ENCODE measurements at regions not wholly inside any gene's neighbourhood (a gene's known extent, or its start where the extent isn't known, plus 50 kb on each side); places are given as distances from the start of the nearest gene placed in this dataset.

DNA sequence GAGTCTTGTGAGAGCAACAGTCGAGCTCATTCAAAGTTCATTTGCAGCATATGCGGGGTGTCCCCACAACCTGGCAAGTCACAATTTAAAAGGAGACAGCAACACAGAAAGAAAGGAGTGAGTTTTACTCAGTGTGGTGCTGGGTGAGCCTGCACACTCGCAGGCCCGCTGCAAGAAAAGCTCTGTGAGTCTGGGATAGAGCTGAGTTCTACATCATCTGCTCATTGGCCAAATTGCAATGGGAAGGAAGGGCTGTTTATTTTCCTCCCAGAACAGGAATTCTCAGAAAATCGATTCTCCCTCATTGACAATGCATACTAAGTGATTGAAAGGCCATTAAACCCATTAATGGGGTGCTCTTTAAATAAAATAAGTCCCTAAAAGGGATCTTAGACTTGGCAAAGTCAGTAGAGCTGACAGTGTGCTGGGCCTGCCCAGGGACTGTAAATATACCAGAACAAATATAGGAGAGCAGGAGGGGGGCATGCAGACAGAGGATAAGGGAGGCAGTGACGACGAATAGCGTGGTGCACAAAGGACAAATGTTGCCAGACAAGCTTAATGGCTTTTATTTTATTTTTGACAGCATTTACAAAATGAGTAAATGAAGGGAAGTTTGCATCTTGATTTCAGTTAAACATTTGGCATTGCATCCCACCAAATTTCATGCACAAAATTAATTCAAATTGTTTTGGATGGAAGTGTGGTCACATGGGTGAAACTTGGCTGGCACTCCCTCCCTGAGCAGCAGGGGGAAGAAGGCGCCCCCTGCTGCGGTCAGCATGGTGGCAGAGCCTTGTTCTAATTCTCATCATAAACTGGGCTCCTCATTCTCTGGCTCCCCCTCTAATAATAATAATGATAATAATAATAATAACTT is 215.7 kb downstream of the SNX10 start (continued):
- TF ChIP-seq FOS (IDR thresholded peaks at IDR 0.05; ENCODE audit: low read depth, low read length), result no peak

DNA sequence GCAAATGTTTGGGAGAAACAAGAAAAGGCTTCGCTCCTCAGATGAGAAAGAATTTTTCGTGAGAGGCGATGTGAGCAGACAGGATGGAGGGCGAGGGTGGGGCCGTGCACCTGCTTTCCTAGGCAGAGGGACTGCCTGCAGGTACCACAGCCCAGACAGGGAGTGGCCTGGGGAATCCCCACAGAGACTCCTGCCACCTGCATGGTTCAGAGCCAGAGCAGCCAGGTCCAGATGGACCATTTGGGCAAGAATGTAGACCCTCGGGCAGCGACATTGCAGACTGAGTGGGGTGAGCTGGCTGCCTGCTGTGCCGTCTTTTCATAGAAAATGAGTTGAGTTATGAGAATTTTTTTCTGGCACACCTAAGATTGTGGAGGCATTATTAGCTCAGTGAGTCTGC is 216.8 kb downstream of the SNX10 start:
- H3K4me2 ChIP-seq (ENCODE audit: low read depth, low read length), result no peak overlapping the region
- no peak for TF ChIP-seq BHLHE40 (IDR thresholded peaks at IDR 0.05; ENCODE audit: low read depth, low read length)
- TF ChIP-seq, protein P1, sequence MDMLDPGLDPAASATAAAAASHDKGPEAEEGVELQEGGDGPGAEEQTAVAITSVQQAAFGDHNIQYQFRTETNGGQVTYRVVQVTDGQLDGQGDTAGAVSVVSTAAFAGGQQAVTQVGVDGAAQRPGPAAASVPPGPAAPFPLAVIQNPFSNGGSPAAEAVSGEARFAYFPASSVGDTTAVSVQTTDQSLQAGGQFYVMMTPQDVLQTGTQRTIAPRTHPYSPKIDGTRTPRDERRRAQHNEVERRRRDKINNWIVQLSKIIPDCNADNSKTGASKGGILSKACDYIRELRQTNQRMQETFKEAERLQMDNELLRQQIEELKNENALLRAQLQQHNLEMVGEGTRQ (IDR thresholded peaks at IDR 0.05; ENCODE audit: low read depth, low read length), result no peak
- TF ChIP-seq RCOR1 (IDR thresholded peaks at IDR 0.05; ENCODE audit: insufficient replicate concordance, low read length), result no peak
- no peak for TF ChIP-seq MXI1 (IDR thresholded peaks at IDR 0.05; ENCODE audit: borderline replicate concordance, low read depth, low read length)
- TF ChIP-seq FOS (IDR thresholded peaks at IDR 0.05; ENCODE audit: low read depth, low read length), result no peak
- TF ChIP-seq RAD21 (IDR thresholded peaks at IDR 0.05; ENCODE audit: low read length), result no peak
- no peak for TF ChIP-seq MAFK (IDR thresholded peaks at IDR 0.05; ENCODE audit: low read depth, low read length)
- no peak for TF ChIP-seq RFX5 (IDR thresholded peaks at IDR 0.05; ENCODE audit: low read depth, low read length)
- no peak for TF ChIP-seq POLR2A (IDR thresholded peaks at IDR 0.05; ENCODE audit: low read depth, low read length)
- no peak for TF ChIP-seq MAZ (IDR thresholded peaks at IDR 0.05; ENCODE audit: borderline replicate concordance, low read depth, low read length)
- TF ChIP-seq NFE2L2 (IDR thresholded peaks at IDR 0.05; ENCODE audit: low read depth, low read length), result no peak
- no peak overlapping the region for H3K4me3 ChIP-seq (ENCODE audit: insufficient read depth, low read depth, low read length)
- H2BK5ac ChIP-seq (ENCODE audit: low read depth, low read length, poor library complexity, severe bottlenecking), result no peak overlapping the region
- no peaks in the 10 kb centered on the region for H3K4me1 ChIP-seq (ENCODE audit: control insufficient read depth, insufficient read depth, low read length)
- DNase-seq (no peak), ATAC-seq (ENCODE audit: low read depth) (no peak)
- no peak overlapping the region for H2AFZ ChIP-seq (replicated peaks; ENCODE audit: low read length, poor library complexity)
- H4K91ac ChIP-seq (ENCODE audit: insufficient read depth, low read depth, low read length), result no peak overlapping the region
- H3K79me1 ChIP-seq (ENCODE audit: low read depth in 1 of 2, low read length in 2 of 2), result no peaks in the 10 kb centered on the region
- no peak overlapping the region for H3K9ac ChIP-seq (ENCODE audit: low read depth, low read length)
- dilution Hi-C loops (cut with HindIII; ENCODE audit: low sequenced_read_pairs, unreplicated experiment), result no loop called here
- ChIA-PET POLR2A (ENCODE audit: unreplicated experiment) (no interaction called here), CTCF (interaction anchor here (1.2 kb wide), 1 partner anchor 30 kb away, joined by 3 read pairs; no protein-coding TSS in a partner anchor)
- H4K20me1 ChIP-seq (ENCODE audit: insufficient read depth, low read length), result no peaks in the 10 kb centered on the region
- no peak overlapping the region for H4K8ac ChIP-seq (ENCODE audit: low read depth in 2 of 2, low read length in 2 of 2)
- H3K14ac ChIP-seq (replicated peaks; ENCODE audit: low read depth, low read length), result no peak overlapping the region
- H2BK15ac ChIP-seq (ENCODE audit: low read depth, low read length), result no peak overlapping the region
- in situ Hi-C loops (cut with MboI; ENCODE audit: low sequenced_read_pairs), result no loop called here
- H4K5ac ChIP-seq (ENCODE audit: low read depth, low read length), result no peak overlapping the region
- H2AK5ac ChIP-seq (ENCODE audit: low read depth, low read length), result no peak overlapping the region
- 71% methylated on average over 4 of the region's 8 CpGs; no CpG with 5 or more reads in 1 of the 2 experiments for whole genome bisulfite sequencing, 2 experiments (ENCODE audit: extremely low coverage in 2 of 2, insufficient read length in 1 of 2)
- no peak overlapping the region for H3K27ac ChIP-seq (ENCODE audit: insufficient read depth, low read length)
- no peak overlapping the region for H3K56ac ChIP-seq (ENCODE audit: extremely low read depth, insufficient read depth, low read length)
- no peak overlapping the region for H2BK120ac ChIP-seq (ENCODE audit: low read depth, low read length)
- no peaks in the 10 kb centered on the region for H3K36me3 ChIP-seq (ENCODE audit: control insufficient read depth, insufficient read depth, low read length)
- no peaks in the 10 kb centered on the region for H3K9me3 ChIP-seq (ENCODE audit: control insufficient read depth, insufficient read depth, low read length)
- intact Hi-C loops (cut with micrococcal nuclease), result loop anchor here (10.0 kb wide), 1 partner anchor 156 kb away; no protein-coding TSS in a partner anchor
- H2AK9ac ChIP-seq (replicated peaks; ENCODE audit: low read depth, low read length, poor library complexity), result no peak overlapping the region
- no peaks in the 10 kb centered on the region for H3K27me3 ChIP-seq (ENCODE audit: control insufficient read depth, insufficient read depth, low read length)
- H3K18ac ChIP-seq (ENCODE audit: low read depth, low read length), result no peak overlapping the region
- H2BK20ac ChIP-seq (ENCODE audit: low read depth, low read length), result no peak overlapping the region
- no TSS peak for BruUV-seq (replicated peaks)
- H3K9me1 ChIP-seq (ENCODE audit: insufficient read depth, low read length), result no peaks in the 10 kb centered on the region
- H3K4ac ChIP-seq (ENCODE audit: low read depth, low read length), result no peak overlapping the region
- H3K23ac ChIP-seq (ENCODE audit: low read depth, low read length), result no peak overlapping the region
